H1 (cell line): ENCODE measurements at regions not wholly inside any gene's neighbourhood (a gene's known extent, or its start where the extent isn't known, plus 50 kb on each side); places are given as distances from the start of the nearest gene placed in this dataset.

Experiments used
- CTCF ChIA-PET: fragments of 300-600 bp; sonication (Branson Sonifier 250); formaldehyde crosslinking; loops from one replicate; lab custom pipeline; 2021; ENCODE audit not compliant: partially characterized antibody; lab: Charles Lee
- POLR2A ChIA-PET: fragments of 300-600 bp; sonication (Branson Sonifier 250); formaldehyde crosslinking; loops from one replicate; lab custom pipeline; 2021; ENCODE audit warnings: inconsistent platforms; ENCODE audit not compliant: partially characterized antibody; lab: Charles Lee
- DNase-seq, 2 experiments: peaks; one replicate each; pipeline versions ENCODE4 v3.0.0 to v3.0.0-alpha.2; 2010 to 2022; ENCODE audit warnings: low spot score in 2 of 2, low read depth in 1 of 2, mixed read lengths in 1 of 2
- FAIRE-seq: peaks from 2 replicates; lab custom pipeline; 2011; peaks lifted over from hg19 to GRCh38; lab: Jason Lieb, UNC
- H2AFZ ChIP-seq: 2 replicates; pipeline ENCODE4 v1.8.1; 2012; ENCODE audit warnings: low read length, inconsistent platforms
- H2AK5ac ChIP-seq: 2 replicates; pipeline ENCODE4 v1.6.1; 2013; ENCODE audit warnings: low read depth, low read length
- H2BK120ac ChIP-seq: replicated peaks from 2 replicates; pipeline ENCODE3; 2013; ENCODE audit warnings: low read depth, low read length, inconsistent platforms
- H2BK12ac ChIP-seq: 2 replicates; pipeline ENCODE4 v1.6.1; 2013; ENCODE audit warnings: low read depth, low read length
- H2BK15ac ChIP-seq: 2 replicates; pipeline ENCODE4 v1.6.1; 2013; ENCODE audit warnings: low read length
- H2BK20ac ChIP-seq: 2 replicates; pipeline ENCODE4 v1.6.1; 2013; ENCODE audit warnings: low read length
- H2BK5ac ChIP-seq: 2 replicates; pipeline ENCODE4 v1.6.1; 2013; ENCODE audit warnings: low read depth, low read length
- H3K14ac ChIP-seq: 2 replicates; pipeline ENCODE4 v1.6.1; 2013; ENCODE audit warnings: inconsistent platforms; ENCODE audit not compliant: insufficient read length
- H3K18ac ChIP-seq: 2 replicates; pipeline ENCODE4 v1.6.1; 2013; ENCODE audit warnings: low read length; ENCODE audit errors: extremely low read depth
- H3K23ac ChIP-seq: 2 replicates; pipeline ENCODE4 v1.6.1; 2013; ENCODE audit warnings: inconsistent platforms; ENCODE audit not compliant: insufficient read length
- H3K23me2 ChIP-seq: 2 replicates; pipeline ENCODE4 v1.6.1; 2013; ENCODE audit warnings: low read depth, low read length
- H3K27ac ChIP-seq: 2 replicates; pipeline ENCODE4 v1.6.1; 2011; ENCODE audit warnings: low read depth, low read length, inconsistent platforms
- H3K27me3 ChIP-seq, 4 experiments: replicated peaks in 1 of 4; 1 replicate in 1 of 4; 2 replicates in 3 of 4; pipeline versions ENCODE4 v1.6.1 to v1.8.1; 2011 to 2013; ENCODE audit warnings: low read length in 3 of 4, mild to moderate bottlenecking in 3 of 4, inconsistent platforms in 2 of 4, mixed read lengths in 2 of 4, moderate library complexity in 1 of 4; ENCODE audit not compliant: control insufficient read depth in 3 of 4, insufficient read depth in 3 of 4; ENCODE audit errors: extremely low read depth in 1 of 4
- H3K36me3 ChIP-seq, 4 experiments: 2 replicates each; pipeline versions ENCODE4 v1.6.1 to v1.8.1; 2011 to 2013; ENCODE audit warnings: mild to moderate bottlenecking in 4 of 4, low read length in 3 of 4, moderate library complexity in 2 of 4, control low read depth in 1 of 4, inconsistent platforms in 1 of 4; ENCODE audit not compliant: insufficient read depth in 4 of 4, control insufficient read depth in 2 of 4
- H3K4ac ChIP-seq: replicated peaks from 2 replicates; pipeline ENCODE3; 2013; ENCODE audit warnings: low read length, low read depth, mixed read lengths, inconsistent platforms; ENCODE audit not compliant: insufficient read length
- H3K4me1 ChIP-seq, 4 experiments: replicated peaks in 1 of 4; 1 replicate in 1 of 4; 2 replicates in 3 of 4; pipeline versions ENCODE4 v1.6.1 to v1.8.1; 2011 to 2013; ENCODE audit warnings: low read length in 3 of 4, inconsistent platforms in 2 of 4, mixed read lengths in 1 of 4; ENCODE audit not compliant: insufficient read depth in 4 of 4, control insufficient read depth in 3 of 4
- H3K4me2 ChIP-seq, 2 experiments: 2 replicates each; pipeline versions ENCODE4 v1.6.1 to v1.8.1; 2011 to 2013; ENCODE audit warnings: low read depth in 2 of 2, low read length in 2 of 2, control low read depth in 1 of 2, inconsistent platforms in 1 of 2, mild to moderate bottlenecking in 1 of 2; ENCODE audit not compliant: insufficient read depth in 1 of 2
- H3K4me3 ChIP-seq, 4 experiments: fragments of 200-600, 300-600 bp in 1 of 4; sonication (generic), shearing (Covaris generic), sonication (Bioruptor Twin) in 1 of 4; 2 replicates each; pipeline versions ENCODE4 v1.5.1 to v1.8.1; 2011 to 2016; ENCODE audit warnings: low read length in 4 of 4, low read depth in 3 of 4, control low read depth in 2 of 4, inconsistent platforms in 2 of 4, mild to moderate bottlenecking in 2 of 4, mixed read lengths in 1 of 4, moderate library complexity in 1 of 4; ENCODE audit not compliant: insufficient read depth in 2 of 4; ENCODE audit errors: extremely low read depth in 1 of 4
- H3K56ac ChIP-seq: replicated peaks from 2 replicates; pipeline ENCODE3; 2013; ENCODE audit warnings: low read depth, mild to moderate bottlenecking, mixed read lengths, low read length, inconsistent platforms; ENCODE audit not compliant: insufficient read length
- H3K79me1 ChIP-seq: 2 replicates; pipeline ENCODE4 v1.6.1; 2013; ENCODE audit warnings: low read depth, low read length, control low read depth
- H3K79me2 ChIP-seq, 2 experiments: 2 replicates each; pipeline versions ENCODE4 v1.6.1 to v1.8.1; 2012 to 2013; ENCODE audit warnings: low read length in 2 of 2, mild to moderate bottlenecking in 2 of 2, inconsistent platforms in 1 of 2; ENCODE audit not compliant: insufficient read depth in 2 of 2, control insufficient read depth in 1 of 2
- H3K9ac ChIP-seq, 4 experiments: replicated peaks in 1 of 4; 1 replicate in 1 of 4; 2 replicates in 3 of 4; pipeline versions ENCODE4 v1.6.1 to v1.8.1; 2011 to 2013; ENCODE audit warnings: low read depth in 3 of 4, low read length in 3 of 4, control low read depth in 2 of 4, mild to moderate bottlenecking in 2 of 4, moderate library complexity in 2 of 4, inconsistent platforms in 1 of 4; ENCODE audit errors: extremely low read depth in 1 of 4
- H3K9me3 ChIP-seq, 2 experiments: 2 replicates each; pipeline versions ENCODE4 v1.6.1 to v1.8.1; 2012 to 2013; ENCODE audit warnings: mild to moderate bottlenecking in 2 of 2, moderate library complexity in 2 of 2, control low read depth in 1 of 2, inconsistent platforms in 1 of 2, low read depth in 1 of 2, low read length in 1 of 2, mixed read lengths in 1 of 2; ENCODE audit not compliant: insufficient read depth in 2 of 2
- H4K20me1 ChIP-seq, 2 experiments: replicated peaks in 1 of 2; 2 replicates each; pipeline versions ENCODE3 to v1.8.1; 2011 to 2013; ENCODE audit warnings: inconsistent platforms in 2 of 2, low read length in 2 of 2, mild to moderate bottlenecking in 1 of 2; ENCODE audit not compliant: insufficient read depth in 2 of 2, control insufficient read depth in 1 of 2
- H4K5ac ChIP-seq: 2 replicates; pipeline ENCODE4 v1.6.1; 2013; ENCODE audit warnings: low read length, low read depth, mixed read lengths, inconsistent platforms; ENCODE audit not compliant: insufficient read length
- H4K8ac ChIP-seq: 2 replicates; pipeline ENCODE4 v1.8.0; 2013; ENCODE audit warnings: mild to moderate bottlenecking, moderate library complexity, low read length, inconsistent platforms; ENCODE audit not compliant: insufficient read depth; ENCODE audit errors: extremely low read depth
- H4K91ac ChIP-seq: replicated peaks from 2 replicates; pipeline ENCODE3; 2013; ENCODE audit warnings: low read length, mixed read lengths, inconsistent platforms; ENCODE audit not compliant: insufficient read length
- CBX8 ChIP-seq: fragments of 300-800, 300-1000 bp; sonication (generic); IDR thresholded peaks from 2 replicates; pipeline ENCODE4 v1.7.1; 2016; ENCODE audit warnings: low read depth, low read length, borderline replicate concordance
- CEBPB ChIP-seq: IDR thresholded peaks from 2 replicates; pipeline ENCODE4 v1.6.1; 2012; ENCODE audit warnings: low read depth, low read length
- CHD2 ChIP-seq: IDR thresholded peaks from 2 replicates; pipeline ENCODE4 v1.6.1; 2012; ENCODE audit warnings: low read length, improper control_type of control experiment
- HDAC6 ChIP-seq: IDR thresholded peaks from one replicate; pipeline ENCODE4 v1.7.1; 2012; ENCODE audit warnings: low read depth, mild to moderate bottlenecking, inconsistent platforms, low read length, moderate library complexity
- JUN ChIP-seq: IDR thresholded peaks from 2 replicates; pipeline ENCODE4 v1.6.1; 2011; ENCODE audit warnings: low read depth, mild to moderate bottlenecking, improper control_type of control experiment, low read length
- MAFK ChIP-seq: IDR thresholded peaks from 2 replicates; pipeline ENCODE4 v1.6.1; 2012; ENCODE audit warnings: low read depth, mild to moderate bottlenecking, improper control_type of control experiment, low read length
- POLR2A ChIP-seq, 2 experiments: IDR thresholded peaks; 1 replicate in 1 of 2; 2 replicates in 1 of 2; pipeline ENCODE4 v1.6.1; 2011; ENCODE audit warnings: low read depth in 2 of 2, low read length in 2 of 2, mild to moderate bottlenecking in 2 of 2; ENCODE audit errors: control extremely low read depth in 1 of 2
- POU5F1 ChIP-seq: IDR thresholded peaks from 2 replicates; pipeline ENCODE4 v1.6.1; 2011; ENCODE audit warnings: low read depth, mild to moderate bottlenecking, low read length, moderate library complexity
- RAD21 ChIP-seq, 2 experiments: IDR thresholded peaks in 1 of 2; conservative IDR thresholded peaks in 1 of 2; 2 replicates each; pipeline ENCODE4 v1.6.1; 2011; ENCODE audit warnings: low read depth in 2 of 2, low read length in 2 of 2, improper control_type of control experiment in 1 of 2, inconsistent platforms in 1 of 2, mild to moderate bottlenecking in 1 of 2, moderate library complexity in 1 of 2
- SIX5 ChIP-seq: IDR thresholded peaks from 2 replicates; pipeline ENCODE4 v1.6.1; 2011; ENCODE audit warnings: mild to moderate bottlenecking, low read depth, low read length
- SP1 ChIP-seq: IDR thresholded peaks from 2 replicates; pipeline ENCODE4 v1.6.1; 2011; ENCODE audit warnings: low read depth, low read length
- TCF12 ChIP-seq: IDR thresholded peaks from 2 replicates; pipeline ENCODE4 v1.6.1; 2011; ENCODE audit warnings: low read depth, mild to moderate bottlenecking, low read length
- YY1 ChIP-seq: IDR thresholded peaks from 2 replicates; pipeline ENCODE4 v1.6.1; 2011; ENCODE audit warnings: low read depth, mild to moderate bottlenecking, low read length
- WGBS, 2 experiments: shearing (Covaris generic) in 1 of 2; methylation state at CpG; one replicate each; pipeline versions ENCODE4 v1.1.6 to v1.1.7; 2013 to 2015; ENCODE audit warnings: low lambda C conversion rate in 2 of 2, mixed read lengths in 2 of 2, inconsistent platforms in 1 of 2, low coverage in 1 of 2, missing lambda C conversion rate in 1 of 2; ENCODE audit not compliant: insufficient replicate concordance in 2 of 2, insufficient coverage in 1 of 2, insufficient read length in 1 of 2; ENCODE audit errors: extremely low coverage in 1 of 2, missing lambda C conversion rate in 1 of 2; 5-methylcytosine and 5-hydroxymethylcytosine counted together
- TF ChIP-seq, protein P1 (sequence below): IDR thresholded peaks from 2 replicates; pipeline ENCODE4 v1.6.1; 2011; ENCODE audit warnings: low read length, improper control_type of control experiment
- TF ChIP-seq, protein P2 (sequence below): IDR thresholded peaks from 2 replicates; pipeline ENCODE4 v1.6.1; 2012; ENCODE audit warnings: inconsistent platforms

DNA sequence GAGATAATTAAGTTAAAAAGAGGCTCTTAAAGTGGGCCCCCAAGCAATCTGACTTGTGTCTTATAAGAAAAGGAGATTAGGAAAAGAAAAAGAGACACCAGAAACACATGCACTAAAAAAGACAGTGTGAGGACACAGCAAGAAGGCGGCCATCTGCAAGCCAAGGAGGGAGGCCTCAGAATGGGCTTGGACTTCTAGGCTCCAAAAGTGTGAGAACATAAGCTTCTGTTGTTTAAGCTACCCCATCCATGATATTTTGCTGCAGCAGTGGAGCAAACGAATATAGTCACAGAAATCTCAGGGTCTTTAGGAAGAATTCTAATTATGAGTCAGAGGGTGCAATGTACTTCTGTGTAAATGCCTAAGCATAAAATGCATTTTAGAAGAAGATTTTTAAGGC is 399.3 kb upstream of the MMADHC start:
- H3K4me2 ChIP-seq: no peak overlapping the region
- no peak overlapping the region for H4K8ac ChIP-seq
- no peaks in the 10 kb centered on the region for H4K20me1 ChIP-seq
- CTCF ChIA-PET: interaction anchor here (0.7 kb wide), 1 partner anchor 21 kb away, joined by 3 read pairs; no protein-coding TSS in a partner anchor
- no peak overlapping the region for H2BK15ac ChIP-seq
- no peak overlapping the region for H2BK5ac ChIP-seq
- no peak overlapping the region for H3K4me3 ChIP-seq
- POLR2A ChIA-PET: no interaction called here
- H4K91ac ChIP-seq: no peak overlapping the region
- H3K79me1 ChIP-seq: no peaks in the 10 kb centered on the region
- H3K79me2 ChIP-seq: no peaks in the 10 kb centered on the region
- H2BK120ac ChIP-seq: no peak overlapping the region
- no peaks in the 10 kb centered on the region for H3K9me3 ChIP-seq
- H3K9ac ChIP-seq: no peak overlapping the region
- no peak overlapping the region for H3K14ac ChIP-seq
- H2AFZ ChIP-seq: no peak overlapping the region
- no peaks in the 10 kb centered on the region for H3K27me3 ChIP-seq
- H3K18ac ChIP-seq: no peak overlapping the region
- H3K4me1 ChIP-seq: no peaks in the 10 kb centered on the region
- no peak overlapping the region for H2BK12ac ChIP-seq
- H4K5ac ChIP-seq: no peak overlapping the region
- H2BK20ac ChIP-seq: no peak overlapping the region
- WGBS, 2 experiments: 92% methylated on average over 2 of the region's 2 CpGs; no CpG with 5 or more reads in 1 of the 2 experiments
- H3K36me3 ChIP-seq: no peaks in the 10 kb centered on the region
- H3K4ac ChIP-seq: no peak overlapping the region
- no peaks in the 10 kb centered on the region for H3K23me2 ChIP-seq
- H3K56ac ChIP-seq: no peak overlapping the region
- no peak overlapping the region for H3K27ac ChIP-seq
- H3K23ac ChIP-seq: no peak overlapping the region
- DNase-seq (no peak), FAIRE-seq (no peak)
- H2AK5ac ChIP-seq: no peak overlapping the region
- TF ChIP-seq YY1: no peak
- TF ChIP-seq CEBPB: no peak
- no peak for TF ChIP-seq JUN
- TF ChIP-seq POLR2A (IDR thresholded peaks at IDR 0.05; ENCODE audit: control extremely low read depth in 1 of 2, low read depth in 2 of 2, low read length in 2 of 2): no peak
- TF ChIP-seq CBX8: no peak
- TF ChIP-seq CHD2: no peak
- TF ChIP-seq POU5F1: no peak
- TF ChIP-seq HDAC6: no peak
- TF ChIP-seq SIX5: no peak
- TF ChIP-seq, protein P1, sequence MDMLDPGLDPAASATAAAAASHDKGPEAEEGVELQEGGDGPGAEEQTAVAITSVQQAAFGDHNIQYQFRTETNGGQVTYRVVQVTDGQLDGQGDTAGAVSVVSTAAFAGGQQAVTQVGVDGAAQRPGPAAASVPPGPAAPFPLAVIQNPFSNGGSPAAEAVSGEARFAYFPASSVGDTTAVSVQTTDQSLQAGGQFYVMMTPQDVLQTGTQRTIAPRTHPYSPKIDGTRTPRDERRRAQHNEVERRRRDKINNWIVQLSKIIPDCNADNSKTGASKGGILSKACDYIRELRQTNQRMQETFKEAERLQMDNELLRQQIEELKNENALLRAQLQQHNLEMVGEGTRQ: no peak
- TF ChIP-seq TCF12: no peak
- TF ChIP-seq, protein P2, sequence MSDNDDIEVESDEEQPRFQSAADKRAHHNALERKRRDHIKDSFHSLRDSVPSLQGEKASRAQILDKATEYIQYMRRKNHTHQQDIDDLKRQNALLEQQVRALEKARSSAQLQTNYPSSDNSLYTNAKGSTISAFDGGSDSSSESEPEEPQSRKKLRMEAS: no peak
- TF ChIP-seq MAFK: no peak
- no peak for TF ChIP-seq SP1
- no peak for TF ChIP-seq RAD21 (IDR thresholded peaks at IDR 0.05 in 1 of 2, conservative IDR thresholded peaks at IDR 0.05 in 1 of 2; ENCODE audit: low read depth in 2 of 2, low read length in 2 of 2)
